WTC11 (cell line): ENCODE measurements at regions not wholly inside any gene's neighbourhood (a gene's known extent, or its start where the extent isn't known, plus 50 kb on each side); places are given as distances from the start of the nearest gene placed in this dataset.
"Not testable (repeated sequence)": the region's sequence is repeated elsewhere in the genome, so short reads cannot be mapped to it uniquely, and the experiment has no call there.

ENCODE experiments used
- ATF3 ChIP-seq: sonication (generic); formaldehyde crosslinking; conservative IDR thresholded peaks from 2 replicates; pipeline ENCODE4 v1.8.1; 2022; ENCODE audit warnings: mild to moderate bottlenecking, missing genetic modification reagents
- CBFB ChIP-seq: sonication (generic); formaldehyde crosslinking; IDR thresholded peaks from 2 replicates; pipeline ENCODE4 v1.8.1; 2022; ENCODE audit warnings: mild to moderate bottlenecking, low read depth, missing genetic modification reagents
- CTCF ChIP-seq: fragments of 200-600 bp; IDR thresholded peaks from 2 replicates; pipeline ENCODE4 v1.8.0; 2022; ENCODE audit warnings: antibody characterized with exemption
- E2F1 ChIP-seq: sonication (generic); formaldehyde crosslinking; IDR thresholded peaks from 2 replicates; pipeline ENCODE4 v1.8.0; 2022; ENCODE audit warnings: mild to moderate bottlenecking, missing genetic modification reagents
- JUN ChIP-seq: sonication (generic); formaldehyde crosslinking; IDR thresholded peaks from 2 replicates; pipeline ENCODE4 v1.8.0; 2023; ENCODE audit warnings: mild to moderate bottlenecking, missing genetic modification reagents
- MAX ChIP-seq: sonication (generic); formaldehyde crosslinking; IDR thresholded peaks from 2 replicates; pipeline ENCODE4 v1.8.0; 2022; ENCODE audit warnings: mild to moderate bottlenecking, missing genetic modification reagents
- MXD4 ChIP-seq: fragments of 250-450 bp; sonication (Bioruptor Pico); IDR thresholded peaks from 2 replicates; pipeline ENCODE4 v1.8.0; 2021; ENCODE audit warnings: mild to moderate bottlenecking, moderate library complexity, borderline replicate concordance
- NR2C2 ChIP-seq: sonication (generic); formaldehyde crosslinking; IDR thresholded peaks from 2 replicates; pipeline ENCODE4 v1.8.0; 2022; ENCODE audit warnings: mild to moderate bottlenecking, missing genetic modification reagents
- SP1 ChIP-seq: sonication (generic); formaldehyde crosslinking; conservative IDR thresholded peaks from 2 replicates; pipeline ENCODE4 v1.8.1; 2022; ENCODE audit warnings: missing genetic modification reagents
- TEAD1 ChIP-seq: sonication (generic); formaldehyde crosslinking; IDR thresholded peaks from 2 replicates; pipeline ENCODE4 v1.8.0; 2022; ENCODE audit warnings: mild to moderate bottlenecking, missing genetic modification reagents
- TEAD4 ChIP-seq: sonication (generic); formaldehyde crosslinking; IDR thresholded peaks from 2 replicates; pipeline ENCODE4 v1.8.0; 2022; ENCODE audit warnings: mild to moderate bottlenecking, missing genetic modification reagents
- ZNF281 ChIP-seq: sonication (generic); formaldehyde crosslinking; IDR thresholded peaks from 2 replicates; pipeline ENCODE4 v1.8.0; 2023; ENCODE audit warnings: mild to moderate bottlenecking, missing genetic modification reagents
- ZNF512 ChIP-seq: sonication (generic); formaldehyde crosslinking; IDR thresholded peaks from 2 replicates; pipeline ENCODE4 v1.8.1; 2022; ENCODE audit warnings: missing genetic modification reagents, borderline replicate concordance

- TF ChIP-seq ATF3 (CRISPR knock-in tag); CTCF; CBFB (CRISPR knock-in tag); ZNF512 (CRISPR knock-in tag); TEAD4 (CRISPR knock-in tag); MXD4 (CRISPR knock-in tag); MAX; TEAD1 (CRISPR knock-in tag); JUN (CRISPR knock-in tag); E2F1; ZNF281 (CRISPR knock-in tag); NR2C2; SP1 (CRISPR knock-in tag): not testable (repeated sequence)
Measured at GRCh38 chr2:12018726-12019125, 272.3 kb downstream of the LPIN1 start.
